GM12872 (cell line): ENCODE measurements at regions not wholly inside any gene's neighbourhood (a gene's known extent, or its start where the extent isn't known, plus 50 kb on each side); places are given as distances from the start of the nearest gene placed in this dataset.

Experiments used
- CTCF ChIP-seq: IDR thresholded peaks from 3 replicates; pipeline ENCODE4 v1.5.1; 2011; ENCODE audit warnings: low read depth, mild to moderate bottlenecking, low read length, moderate library complexity; ENCODE audit not compliant: insufficient read depth

- TF ChIP-seq CTCF = no peak
Observed at GRCh38 chr11:131095511-131096185, 179.4 kb upstream of the SNX19 start.

- TF ChIP-seq CTCF = no peak
Observed at GRCh38 chr11:131099013-131099412, 182.7 kb upstream of the SNX19 start.

GRCh38 chr11:131099746-131100145, 183.5 kb upstream of the SNX19 start:
- TF ChIP-seq CTCF = no peak

GRCh38 chr11:131108760-131109159, 192.5 kb upstream of the SNX19 start:
- TF ChIP-seq CTCF = no peak

- no peak for TF ChIP-seq CTCF
Observed at GRCh38 chr11:131109257-131109656, 193.0 kb upstream of the SNX19 start.

- TF ChIP-seq CTCF = no peak
Observed at GRCh38 chr11:131109790-131110189, 193.5 kb upstream of the SNX19 start.

GRCh38 chr11:131111775-131112174, 195.5 kb upstream of the SNX19 start:
- no peak for TF ChIP-seq CTCF
